Liver (tissue), 8 donors: ENCODE measurements at regions not wholly inside any gene's neighbourhood (a gene's known extent, or its start where the extent isn't known, plus 50 kb on each side); places are given as distances from the start of the nearest gene placed in this dataset.

ENCODE experiments used
- DNase-seq: peaks from one replicate; pipeline ENCODE4 v3.0.0-alpha.2; 2017; ENCODE audit warnings: low spot score
- H3K27ac ChIP-seq, 2 donors: one replicate each; pipeline ENCODE4 v1.7.0; 2013; ENCODE audit warnings: inconsistent platforms in 2 of 2, low read length in 2 of 2, control low read depth in 1 of 2, low read depth in 1 of 2, mild to moderate bottlenecking in 1 of 2
- H3K27me3 ChIP-seq, 4 donors: one replicate each; pipeline versions ENCODE4 v1.6.1 to v1.7.0; 2013; ENCODE audit warnings: low read length in 3 of 4, inconsistent platforms in 1 of 4, mild to moderate bottlenecking in 1 of 4, moderate library complexity in 1 of 4; ENCODE audit not compliant: control insufficient read depth in 4 of 4, insufficient read depth in 4 of 4
- H3K36me3 ChIP-seq, 4 donors: one replicate each; pipeline versions ENCODE4 v1.6.1 to v1.7.0; 2013; ENCODE audit warnings: low read length in 3 of 4, mild to moderate bottlenecking in 3 of 4, low read depth in 1 of 4, moderate library complexity in 1 of 4; ENCODE audit not compliant: control insufficient read depth in 4 of 4, insufficient read depth in 3 of 4
- H3K4me1 ChIP-seq, 4 donors: one replicate each; pipeline versions ENCODE4 v1.6.1 to v1.7.0; 2013; ENCODE audit warnings: low read length in 3 of 4, mild to moderate bottlenecking in 3 of 4, moderate library complexity in 1 of 4; ENCODE audit not compliant: control insufficient read depth in 4 of 4, insufficient read depth in 4 of 4
- H3K4me3 ChIP-seq, 3 donors: one replicate each; pipeline versions ENCODE4 v1.6.1 to v1.7.0; 2013; ENCODE audit warnings: low read length in 3 of 3, control low read depth in 1 of 3, low read depth in 1 of 3, mild to moderate bottlenecking in 1 of 3
- H3K9ac ChIP-seq, 2 donors: one replicate each; pipeline ENCODE4 v1.7.0; 2013; ENCODE audit warnings: low read length in 2 of 2, mild to moderate bottlenecking in 2 of 2, moderate library complexity in 2 of 2, control low read depth in 1 of 2, low read depth in 1 of 2
- H3K9me3 ChIP-seq, 4 donors: one replicate each; pipeline versions ENCODE4 v1.6.1 to v1.7.0; 2013; ENCODE audit warnings: low read length in 3 of 4; ENCODE audit not compliant: control insufficient read depth in 4 of 4
- ATF3 ChIP-seq: IDR thresholded peaks from 2 replicates; pipeline ENCODE4 v1.6.1; 2016; ENCODE audit warnings: antibody characterized with exemption
- CTCF ChIP-seq: fragments of 150-350 bp; IDR thresholded peaks from 2 replicates; pipeline ENCODE4 v1.5.1; 2017; ENCODE audit warnings: improper control_type of control experiment, low read depth, low read length; ENCODE audit not compliant: missing input control
- EGR1 ChIP-seq, 2 donors: IDR thresholded peaks; 2 replicates each; pipeline ENCODE4 v1.6.1; 2016 to 2018; ENCODE audit warnings: antibody characterized with exemption in 2 of 2, low read depth in 2 of 2
- FOXA1 ChIP-seq: IDR thresholded peaks from 2 replicates; pipeline ENCODE4 v1.6.1; 2016; ENCODE audit warnings: antibody characterized with exemption
- FOXA2 ChIP-seq: IDR thresholded peaks from 2 replicates; pipeline ENCODE4 v1.6.1; 2016; ENCODE audit warnings: antibody characterized with exemption
- GABPA ChIP-seq, 2 donors: IDR thresholded peaks in 1 of 2; conservative IDR thresholded peaks in 1 of 2; 2 replicates each; pipeline ENCODE4 v1.6.1; 2016; ENCODE audit warnings: antibody characterized with exemption in 2 of 2, mild to moderate bottlenecking in 1 of 2, moderate library complexity in 1 of 2
- HNF4G ChIP-seq: IDR thresholded peaks from 2 replicates; pipeline ENCODE4 v1.6.1; 2016; ENCODE audit warnings: antibody characterized with exemption
- MAX ChIP-seq: IDR thresholded peaks from 2 replicates; pipeline ENCODE4 v1.6.1; 2016; ENCODE audit warnings: antibody characterized with exemption
- NR2F2 ChIP-seq: IDR thresholded peaks from 2 replicates; pipeline ENCODE4 v1.6.1; 2016; ENCODE audit warnings: antibody characterized with exemption
- RAD21 ChIP-seq, 2 donors: IDR thresholded peaks; 2 replicates each; pipeline ENCODE4 v1.6.1; 2016; ENCODE audit warnings: antibody characterized with exemption in 2 of 2, mild to moderate bottlenecking in 2 of 2
- REST ChIP-seq: IDR thresholded peaks from 2 replicates; pipeline ENCODE4 v1.6.1; 2016; ENCODE audit warnings: antibody characterized with exemption, mild to moderate bottlenecking
- RXRA ChIP-seq, 2 donors: IDR thresholded peaks; 2 replicates each; pipeline ENCODE4 v1.6.1; 2017 to 2018; ENCODE audit warnings: antibody characterized with exemption in 2 of 2, mild to moderate bottlenecking in 1 of 2
- SP1 ChIP-seq: IDR thresholded peaks from 2 replicates; pipeline ENCODE4 v1.6.1; 2018; ENCODE audit warnings: antibody characterized with exemption, mild to moderate bottlenecking
- TAF1 ChIP-seq: conservative IDR thresholded peaks from 2 replicates; pipeline ENCODE4 v1.6.1; 2016; ENCODE audit warnings: antibody characterized with exemption, mild to moderate bottlenecking
- YY1 ChIP-seq: IDR thresholded peaks from 2 replicates; pipeline ENCODE4 v1.6.1; 2016; ENCODE audit warnings: antibody characterized with exemption, mild to moderate bottlenecking
- ZBTB33 ChIP-seq: IDR thresholded peaks from 2 replicates; pipeline ENCODE4 v1.6.1; 2016; ENCODE audit warnings: antibody characterized with exemption
- WGBS: extraction: QIAGEN DNeasy Blood & Tissue Kit; methylation state at CpG from one replicate; pipeline ENCODE4 v1.1.7; 2013; 5-methylcytosine and 5-hydroxymethylcytosine counted together
- donor health status: healthy.
- donor health status: healthy.
- donor health status: healthy.
- donor health status: healthy.
- donor health status: healthy.

- Histone ChIP-seq H3K4me1 (peaks cover 19 to 48% (median 32%) of the 10 kb centered on the region in 4 donors), H3K36me3 (no peaks in the 10 kb centered on the region), H3K27ac (no peak overlapping the region), H3K4me3 (no peak overlapping the region), H3K9me3 (no peaks in the 10 kb centered on the region), H3K9ac (no peak overlapping the region), H3K27me3 (no peaks in the 10 kb centered on the region)
- TF ChIP-seq FOXA1 (no peak), NR2F2 (no peak), RXRA (IDR thresholded peaks at IDR 0.05) (no peak), FOXA2 (no peak), CTCF (no peak), TAF1 (no peak)
- WGBS = 97% methylated on average over 7 of the region's 7 CpGs
- no peak for DNase-seq
Observed at GRCh38 chr7:131014906-131015656, 281.1 kb upstream of the KLF14 start.

- no peak overlapping the region for H3K9ac ChIP-seq
- WGBS = 85% methylated on average over 3 of the region's 3 CpGs
- no peak for DNase-seq
- peaks cover 19 to 43% (median 31%) of the 10 kb centered on the region in 4 donors for H3K4me1 ChIP-seq
- H3K36me3 ChIP-seq = no peaks in the 10 kb centered on the region
- H3K27me3 ChIP-seq = no peaks in the 10 kb centered on the region
- TF ChIP-seq HNF4G = no peak
- no peak for TF ChIP-seq REST
- no peak for TF ChIP-seq MAX
- no peak for TF ChIP-seq RXRA (IDR thresholded peaks at IDR 0.05)
- no peak for TF ChIP-seq TAF1
- TF ChIP-seq SP1 = no peak
- no peak for TF ChIP-seq FOXA1
- no peak for TF ChIP-seq ZBTB33
- no peak for TF ChIP-seq NR2F2
- no peak for TF ChIP-seq CTCF
- no peak for TF ChIP-seq ATF3
- TF ChIP-seq FOXA2 = no peak
- TF ChIP-seq EGR1 (IDR thresholded peaks at IDR 0.05; ENCODE audit: low read depth in 2 of 2) = no peak
- TF ChIP-seq GABPA (IDR thresholded peaks at IDR 0.05 in 1 of 2, conservative IDR thresholded peaks at IDR 0.05 in 1 of 2) = no peak
- TF ChIP-seq RAD21 (IDR thresholded peaks at IDR 0.05) = no peak
- no peak for TF ChIP-seq YY1
- no peak overlapping the region for H3K4me3 ChIP-seq
- no peaks in the 10 kb centered on the region for H3K9me3 ChIP-seq
- H3K27ac ChIP-seq = no peak overlapping the region
Observed at GRCh38 chr7:131015657-131015958, 281.6 kb upstream of the KLF14 start.
